H9 (cell line): ENCODE measurements at regions not wholly inside any gene's neighbourhood (a gene's known extent, or its start where the extent isn't known, plus 50 kb on each side); places are given as distances from the start of the nearest gene placed in this dataset.

ENCODE experiments used
- DNase-seq: peaks from one replicate; pipeline ENCODE4 v3.0.0-alpha.2; 2017
- H2AFZ ChIP-seq: one replicate; pipeline ENCODE4 v1.6.1; 2013; ENCODE audit warnings: mild to moderate bottlenecking, low read length, control low read depth, moderate library complexity
- H2AK5ac ChIP-seq: 2 replicates; pipeline ENCODE4 v1.6.1; 2013; ENCODE audit warnings: low read length, control low read depth, mixed read lengths; ENCODE audit not compliant: insufficient read length
- H2BK120ac ChIP-seq: one replicate; pipeline ENCODE4 v1.6.1; 2013; ENCODE audit warnings: low read depth, mild to moderate bottlenecking, low read length, control low read depth, inconsistent platforms; ENCODE audit not compliant: poor library complexity, severe bottlenecking
- H2BK12ac ChIP-seq: 2 replicates; pipeline ENCODE4 v1.6.1; 2013; ENCODE audit warnings: low read length, control low read depth, mixed read lengths, low read depth; ENCODE audit not compliant: insufficient read length
- H2BK15ac ChIP-seq: 2 replicates; pipeline ENCODE4 v1.6.1; 2013; ENCODE audit warnings: low read depth, low read length, control low read depth
- H2BK20ac ChIP-seq: one replicate; pipeline ENCODE4 v1.6.1; 2013; ENCODE audit warnings: low read depth, mild to moderate bottlenecking, low read length, control low read depth, inconsistent platforms; ENCODE audit not compliant: poor library complexity, severe bottlenecking
- H2BK5ac ChIP-seq: 2 replicates; pipeline ENCODE4 v1.6.1; 2013; ENCODE audit warnings: low read length, control low read depth, mixed read lengths; ENCODE audit not compliant: insufficient read length
- H3K14ac ChIP-seq: 2 replicates; pipeline ENCODE4 v1.6.1; 2013; ENCODE audit warnings: low read length, control low read depth; ENCODE audit not compliant: insufficient read depth
- H3K18ac ChIP-seq: 2 replicates; pipeline ENCODE4 v1.6.1; 2013; ENCODE audit warnings: low read depth, mild to moderate bottlenecking, mixed read lengths, low read length, control low read depth; ENCODE audit not compliant: insufficient read length
- H3K23ac ChIP-seq: 2 replicates; pipeline ENCODE4 v1.6.1; 2013; ENCODE audit warnings: low read length, control low read depth, mixed read lengths, low read depth; ENCODE audit not compliant: insufficient read length
- H3K23me2 ChIP-seq: 2 replicates; pipeline ENCODE4 v1.6.1; 2013; ENCODE audit warnings: low read depth, mild to moderate bottlenecking, mixed read lengths, low read length, control low read depth; ENCODE audit not compliant: insufficient read length, poor library complexity, severe bottlenecking
- H3K27ac ChIP-seq: 2 replicates; pipeline ENCODE4 v1.5.1; 2013; ENCODE audit warnings: low read length, control low read depth, mixed read lengths, low read depth; ENCODE audit not compliant: insufficient read length
- H3K27me3 ChIP-seq: 2 replicates; pipeline ENCODE4 v1.6.1; 2013; ENCODE audit warnings: low read length, control low read depth, inconsistent platforms; ENCODE audit not compliant: insufficient read depth
- H3K4ac ChIP-seq: 2 replicates; pipeline ENCODE4 v1.6.1; 2013; ENCODE audit warnings: low read depth, mild to moderate bottlenecking, control low read depth, inconsistent platforms, low read length, moderate library complexity
- H3K4me1 ChIP-seq: 2 replicates; pipeline ENCODE4 v1.6.1; 2013; ENCODE audit warnings: low read length, control low read depth, inconsistent platforms; ENCODE audit not compliant: insufficient read depth
- H3K4me2 ChIP-seq: 2 replicates; pipeline ENCODE4 v1.6.1; 2013; ENCODE audit warnings: low read length, control low read depth, mixed read lengths; ENCODE audit not compliant: insufficient read length, insufficient read depth
- H3K56ac ChIP-seq: 2 replicates; pipeline ENCODE4 v1.6.1; 2013; ENCODE audit warnings: low read depth, mild to moderate bottlenecking, mixed read lengths, low read length, control low read depth; ENCODE audit not compliant: insufficient read length
- H3K79me1 ChIP-seq: 2 replicates; pipeline ENCODE4 v1.6.1; 2013; ENCODE audit warnings: low read depth, mild to moderate bottlenecking, moderate library complexity, low read length, control low read depth, inconsistent platforms; ENCODE audit not compliant: insufficient read depth, poor library complexity, severe bottlenecking
- H3K79me2 ChIP-seq: 2 replicates; pipeline ENCODE4 v1.6.1; 2013; ENCODE audit warnings: low read length, control low read depth, inconsistent platforms; ENCODE audit not compliant: insufficient read depth
- H3K9ac ChIP-seq: 2 replicates; pipeline ENCODE4 v1.6.1; 2013; ENCODE audit warnings: low read length, control low read depth, mixed read lengths; ENCODE audit not compliant: insufficient read length; ENCODE audit errors: extremely low read depth
- H3K9me3 ChIP-seq: one replicate; pipeline ENCODE4 v1.6.1; 2013; ENCODE audit warnings: low read depth, low read length, inconsistent platforms; ENCODE audit not compliant: control insufficient read depth
- H3T11ph ChIP-seq: one replicate; pipeline ENCODE4 v1.6.1; 2013; ENCODE audit warnings: mild to moderate bottlenecking, low read length, control low read depth, inconsistent platforms
- H4K20me1 ChIP-seq: one replicate; pipeline ENCODE4 v1.6.1; 2013; ENCODE audit not compliant: control insufficient read depth, insufficient read length, insufficient read depth
- H4K5ac ChIP-seq: 2 replicates; pipeline ENCODE4 v1.6.1; 2013; ENCODE audit warnings: low read depth, mild to moderate bottlenecking, mixed read lengths, low read length, control low read depth; ENCODE audit not compliant: insufficient read length
- H4K8ac ChIP-seq: replicated peaks from 2 replicates; pipeline ENCODE4 v1.6.1; 2013; ENCODE audit warnings: low read length, control low read depth, mixed read lengths, low read depth; ENCODE audit not compliant: insufficient read length
- H4K91ac ChIP-seq: 2 replicates; pipeline ENCODE4 v1.6.1; 2013; ENCODE audit warnings: low read depth, mild to moderate bottlenecking, moderate library complexity, mixed read lengths, low read length, control low read depth; ENCODE audit not compliant: insufficient read length
- H3K27ac Mint-ChIP-seq, 3 experiments: 2 replicates in 2 of 3; 3 replicates in 1 of 3; pipeline ENCODE4 v1.8.0; 2020 to 2021; ENCODE audit warnings: mixed read lengths in 3 of 3, mild to moderate bottlenecking in 1 of 3, moderate library complexity in 1 of 3
- H3K27me3 Mint-ChIP-seq: 2 replicates; pipeline ENCODE4 v1.8.0; 2021; ENCODE audit warnings: low read depth, mild to moderate bottlenecking, moderate library complexity, mixed read lengths
- H3K36me3 Mint-ChIP-seq, 3 experiments: 2 replicates in 2 of 3; 3 replicates in 1 of 3; pipeline ENCODE4 v1.8.0; 2020 to 2021; ENCODE audit warnings: low read depth in 3 of 3, mixed read lengths in 3 of 3; ENCODE audit not compliant: insufficient read depth in 1 of 3
- H3K4me1 Mint-ChIP-seq, 2 experiments: 2 replicates each; pipeline ENCODE4 v1.8.0; 2020; ENCODE audit warnings: mixed read lengths in 2 of 2
- H3K4me3 Mint-ChIP-seq, 2 experiments: 2 replicates in 1 of 2; 3 replicates in 1 of 2; pipeline ENCODE4 v1.8.0; 2020 to 2021; ENCODE audit warnings: mild to moderate bottlenecking in 2 of 2, mixed read lengths in 2 of 2, moderate library complexity in 1 of 2
- H3K9me3 Mint-ChIP-seq, 2 experiments: 2 replicates in 1 of 2; 3 replicates in 1 of 2; pipeline ENCODE4 v1.8.0; 2020; ENCODE audit warnings: mild to moderate bottlenecking in 2 of 2, mixed read lengths in 2 of 2, moderate library complexity in 1 of 2
- CTCF ChIP-seq: fragments of 200-600 bp; sonication (generic); conservative IDR thresholded peaks from 3 replicates; pipeline ENCODE4 v1.8.0; 2021; ENCODE audit warnings: antibody characterized with exemption, mild to moderate bottlenecking
- WGBS: extraction: QIAGEN DNeasy Blood & Tissue Kit; methylation state at CpG from one replicate; pipeline ENCODE4 v1.1.7; 2013; ENCODE audit warnings: missing lambda C conversion rate, low lambda C conversion rate, mixed read lengths; ENCODE audit not compliant: insufficient read length; ENCODE audit errors: extremely low coverage; 5-methylcytosine and 5-hydroxymethylcytosine counted together

- H3K4me3 Mint-ChIP-seq, result no peak overlapping the region
- H3K27ac Mint-ChIP-seq, result no peak overlapping the region
- peaks cover 0 to 3% of the 10 kb centered on the region in 2 experiments; a peak in 1 of 4 replicates for H3K4me1 Mint-ChIP-seq
- Histone ChIP-seq H2BK120ac (no peak overlapping the region), H3K14ac (no peak overlapping the region; the same call in 1 of the 2 replicates), H2BK15ac (no peak overlapping the region), H3K23ac (no peak overlapping the region), H2BK5ac (no peak overlapping the region), H2BK20ac (no peak overlapping the region), H3K23me2 (no peaks in the 10 kb centered on the region), H2BK12ac (no peak overlapping the region), H3K27ac (no peak overlapping the region), H3T11ph (no peak overlapping the region), H3K4ac (no peak overlapping the region), H3K56ac (no peak overlapping the region), H3K79me2 (no peaks in the 10 kb centered on the region), H3K4me1 (no peaks in the 10 kb centered on the region), H2AFZ (no peak overlapping the region), H4K8ac (no peak overlapping the region), H3K79me1 (no peaks in the 10 kb centered on the region), H3K9ac (no peak overlapping the region), H3K18ac (no peak overlapping the region), H3K9me3 (no peaks in the 10 kb centered on the region), H4K5ac (no peak overlapping the region), H2AK5ac (no peak overlapping the region), H4K91ac (no peak overlapping the region), H3K4me2 (no peak overlapping the region), H3K27me3 (no peaks in the 10 kb centered on the region; the same call in 1 of the 2 replicates), H4K20me1 (no peaks in the 10 kb centered on the region)
- H3K27me3 Mint-ChIP-seq, result peaks cover 86% of the 10 kb centered on the region
- DNase-seq, result no peak
- H3K9me3 Mint-ChIP-seq, result no peaks in the 10 kb centered on the region
- no CpG with 5 or more reads among the region's 8 CpGs for WGBS
- no peaks in the 10 kb centered on the region; a peak in 1 of 7 replicates for H3K36me3 Mint-ChIP-seq
- TF ChIP-seq CTCF, result no peak
These were observed 138.3 kb upstream of the CDH4 start for GRCh38 chr20:61113731-61114130.
